ENCODE measurements at regions not wholly inside any gene's neighbourhood (a gene's known extent, or its start where the extent isn't known, plus 50 kb on each side); places are given as distances from the start of the nearest gene placed in this dataset.

DNA sequence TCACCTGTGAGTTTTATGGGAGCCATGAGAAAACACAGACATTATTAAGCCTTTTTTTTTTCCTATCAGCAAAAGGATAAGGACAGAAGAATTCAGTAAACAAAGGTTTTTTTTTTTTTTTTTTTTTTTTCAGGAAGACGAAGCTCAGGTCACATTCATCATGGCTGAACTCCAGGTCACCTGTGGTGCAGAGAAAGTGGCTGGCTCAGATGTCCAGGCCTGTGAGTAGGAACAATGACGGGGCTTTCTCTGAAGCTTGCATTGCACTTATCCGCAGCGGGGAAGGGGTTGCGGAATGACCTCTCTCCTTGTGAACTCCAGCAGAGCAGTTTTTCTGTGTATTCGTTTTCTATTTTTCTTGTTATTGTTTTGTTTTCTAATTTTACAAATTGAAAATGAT, 759.6 kb upstream of the TMEM132C start:
- Histone ChIP-seq H3K4me3 (no peak overlapping the region), H3K27ac (no peak overlapping the region), H3K36me3 (no peaks in the 10 kb centered on the region), H3K4me1 (no peaks in the 10 kb centered on the region), H3K27me3 (no peaks in the 10 kb centered on the region), H3K9me3 (no peaks in the 10 kb centered on the region)
- DNase-seq (no peak), ATAC-seq (no peak)
- no peak for TF ChIP-seq POLR2A (IDR thresholded peaks at IDR 0.05)
- TF ChIP-seq, protein P1, sequence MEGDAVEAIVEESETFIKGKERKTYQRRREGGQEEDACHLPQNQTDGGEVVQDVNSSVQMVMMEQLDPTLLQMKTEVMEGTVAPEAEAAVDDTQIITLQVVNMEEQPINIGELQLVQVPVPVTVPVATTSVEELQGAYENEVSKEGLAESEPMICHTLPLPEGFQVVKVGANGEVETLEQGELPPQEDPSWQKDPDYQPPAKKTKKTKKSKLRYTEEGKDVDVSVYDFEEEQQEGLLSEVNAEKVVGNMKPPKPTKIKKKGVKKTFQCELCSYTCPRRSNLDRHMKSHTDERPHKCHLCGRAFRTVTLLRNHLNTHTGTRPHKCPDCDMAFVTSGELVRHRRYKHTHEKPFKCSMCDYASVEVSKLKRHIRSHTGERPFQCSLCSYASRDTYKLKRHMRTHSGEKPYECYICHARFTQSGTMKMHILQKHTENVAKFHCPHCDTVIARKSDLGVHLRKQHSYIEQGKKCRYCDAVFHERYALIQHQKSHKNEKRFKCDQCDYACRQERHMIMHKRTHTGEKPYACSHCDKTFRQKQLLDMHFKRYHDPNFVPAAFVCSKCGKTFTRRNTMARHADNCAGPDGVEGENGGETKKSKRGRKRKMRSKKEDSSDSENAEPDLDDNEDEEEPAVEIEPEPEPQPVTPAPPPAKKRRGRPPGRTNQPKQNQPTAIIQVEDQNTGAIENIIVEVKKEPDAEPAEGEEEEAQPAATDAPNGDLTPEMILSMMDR (IDR thresholded peaks at IDR 0.05) = no peak
- 80 to 86% (median 82%) methylated on average over 6 of the region's 6 CpGs for WGBS, 4 donors
- intact Hi-C loops (cut with DNase I) = no loop called here

DNA sequence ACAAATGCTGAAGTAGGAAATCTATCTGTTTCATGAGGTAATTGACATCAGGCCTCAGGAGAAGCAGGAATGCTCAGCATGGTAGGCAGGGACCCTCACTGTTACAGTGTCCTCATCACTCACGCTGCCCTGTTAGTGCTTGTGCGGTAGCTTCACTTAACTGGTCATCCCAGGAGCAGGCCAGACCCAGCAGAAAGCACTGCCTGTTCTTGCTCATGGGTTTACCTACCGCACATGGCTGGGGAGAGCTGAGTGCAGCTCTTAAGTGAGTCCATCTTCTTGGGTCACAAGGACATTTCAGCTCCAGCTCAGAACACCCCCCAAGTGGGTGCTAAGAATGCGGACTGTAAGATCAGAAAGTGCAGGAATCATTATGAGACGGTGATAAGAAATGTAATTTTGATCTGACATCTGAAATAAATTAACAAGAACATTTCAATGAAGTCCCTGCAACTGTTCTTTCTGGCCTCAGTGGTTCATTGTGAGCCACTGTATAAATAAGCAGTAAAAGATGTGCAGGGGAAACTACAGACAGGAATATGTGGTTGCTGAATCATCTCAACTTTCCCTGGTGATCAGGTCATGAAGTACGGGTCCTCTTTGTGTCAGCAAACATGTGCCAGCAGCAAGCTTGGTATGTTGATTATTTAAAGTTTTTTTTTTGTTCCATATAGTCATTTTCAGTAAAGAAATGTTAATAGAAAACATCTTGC, 757.7 kb upstream of the TMEM132C start:
- DNase-seq = no peak
- H3K4me3 ChIP-seq = no peak overlapping the region
- ATAC-seq = no peak
- no peaks in the 10 kb centered on the region for H3K36me3 ChIP-seq
- no peak overlapping the region for H3K27ac ChIP-seq
- no peak for TF ChIP-seq POLR2A (IDR thresholded peaks at IDR 0.05)
- TF ChIP-seq, protein P1 (IDR thresholded peaks at IDR 0.05) = no peak
- intact Hi-C loops (cut with DNase I) = no loop called here
- no peaks in the 10 kb centered on the region for H3K9me3 ChIP-seq
- no peaks in the 10 kb centered on the region for H3K27me3 ChIP-seq
- no peaks in the 10 kb centered on the region for H3K4me1 ChIP-seq
- 72 to 84% (median 81%) methylated on average over 6 of the region's 6 CpGs for WGBS, 4 donors

DNA sequence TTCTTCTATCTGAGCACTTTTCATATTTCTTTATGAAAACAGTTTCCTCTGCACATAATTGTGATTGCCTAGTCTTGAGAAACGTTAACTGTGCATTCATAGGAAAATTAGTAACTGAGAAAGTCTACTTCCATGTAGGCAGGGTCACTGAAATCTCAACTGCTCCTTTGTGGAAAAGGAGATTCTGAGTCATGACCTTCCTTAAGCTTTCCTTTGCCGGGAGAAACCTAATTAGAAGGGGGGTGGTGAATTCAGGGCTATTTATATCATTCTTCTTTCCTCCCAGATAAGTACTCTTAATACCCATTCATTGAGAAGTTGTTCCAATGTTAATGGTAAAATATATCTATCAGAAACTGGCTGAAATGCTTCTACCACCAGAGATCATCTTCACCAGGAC, 751.0 kb upstream of the TMEM132C start:
- H3K27ac ChIP-seq = no peak overlapping the region
- no peaks in the 10 kb centered on the region for H3K36me3 ChIP-seq
- WGBS, 4 donors = 20 to 25% (median 21%) methylated on average over 2 of the region's 2 CpGs
- DNase-seq (no peak), ATAC-seq (no peak)
- H3K9me3 ChIP-seq = no peaks in the 10 kb centered on the region
- intact Hi-C loops (cut with DNase I) = no loop called here
- no peaks in the 10 kb centered on the region for H3K4me1 ChIP-seq
- H3K27me3 ChIP-seq = no peaks in the 10 kb centered on the region
- no peak for TF ChIP-seq POLR2A (IDR thresholded peaks at IDR 0.05)
- TF ChIP-seq, protein P1 (IDR thresholded peaks at IDR 0.05) = no peak
- H3K4me3 ChIP-seq = no peak overlapping the region

DNA sequence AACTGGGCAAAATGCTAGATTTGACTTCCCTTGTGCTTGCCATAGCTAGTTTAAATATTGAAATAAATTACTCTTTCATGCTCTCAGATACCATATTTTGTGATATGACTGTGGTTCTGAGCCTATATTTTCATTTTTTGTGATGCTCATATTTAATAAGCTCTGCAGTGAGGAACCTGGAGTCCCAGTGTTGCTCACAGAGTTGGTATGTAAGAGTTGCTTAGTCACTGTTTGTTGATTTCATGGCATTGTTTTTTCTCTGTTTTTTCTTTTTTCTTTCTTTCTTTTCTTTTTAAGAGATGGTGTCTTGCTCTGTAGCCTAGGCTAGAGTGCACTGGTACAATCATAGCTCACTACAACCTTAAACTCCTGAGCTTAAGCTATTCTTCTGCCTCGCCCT, 750.5 kb upstream of the TMEM132C start:
- intact Hi-C loops (cut with DNase I) = no loop called here
- Histone ChIP-seq H3K27me3 (no peaks in the 10 kb centered on the region), H3K4me3 (no peak overlapping the region), H3K36me3 (no peaks in the 10 kb centered on the region), H3K27ac (no peak overlapping the region), H3K9me3 (no peaks in the 10 kb centered on the region), H3K4me1 (no peaks in the 10 kb centered on the region)
- no peak for TF ChIP-seq POLR2A (IDR thresholded peaks at IDR 0.05)
- TF ChIP-seq, protein P1 (IDR thresholded peaks at IDR 0.05) = no peak
- 65 to 82% (median 72%) methylated on average over 1 of the region's 1 CpG for WGBS, 4 donors
- no peak for ATAC-seq
- DNase-seq = no peak

Measured in heart left ventricle (tissue), 16 donors.